Gastrocnemius medialis (tissue), 4 donors: ENCODE measurements at regions not wholly inside any gene's neighbourhood (a gene's known extent, or its start where the extent isn't known, plus 50 kb on each side); places are given as distances from the start of the nearest gene placed in this dataset.

Experiments used
- ATAC-seq, 2 donors: fragments of 150-250 bp; one replicate each; pipeline ENCODE4 v1.9.1; 2016
- DNase-seq, 2 donors: peaks; one replicate each; pipeline ENCODE4 v3.0.0-alpha.2; 2019
- H3K27ac ChIP-seq, 4 donors: fragments of 200-600 bp; sonication (generic); 1 replicate in 1 of 4; 2 replicates in 3 of 4; pipeline ENCODE4 v1.5.1; 2016 to 2018; ENCODE audit warnings: mild to moderate bottlenecking in 2 of 4, moderate library complexity in 1 of 4
- H3K27me3 ChIP-seq, 3 donors: fragments of 200-600 bp; sonication (generic) in 2 of 3; 1 replicate in 1 of 3; 2 replicates in 2 of 3; pipeline versions ENCODE4 v1.5.1 to v1.6.0; 2016 to 2019; ENCODE audit warnings: mild to moderate bottlenecking in 1 of 3, moderate library complexity in 1 of 3
- H3K36me3 ChIP-seq, 2 donors: fragments of 200-600 bp; sonication (generic) in 1 of 2; one replicate each; pipeline ENCODE4 v1.5.1; 2017 to 2018
- H3K4me1 ChIP-seq, 2 donors: fragments of 200-600 bp; sonication (generic) in 1 of 2; one replicate each; pipeline ENCODE4 v1.5.1; 2016 to 2017; ENCODE audit warnings: mild to moderate bottlenecking in 2 of 2
- H3K4me3 ChIP-seq, 4 donors: fragments of 200-600 bp; sonication (generic) in 3 of 4; 1 replicate in 1 of 4; 2 replicates in 3 of 4; pipeline ENCODE4 v1.5.1; 2016 to 2019; ENCODE audit warnings: mild to moderate bottlenecking in 2 of 4
- H3K9me3 ChIP-seq, 3 donors: fragments of 200-600 bp; sonication (generic) in 2 of 3; 1 replicate in 1 of 3; 2 replicates in 2 of 3; pipeline ENCODE4 v1.5.1; 2016 to 2019
- CTCF ChIP-seq, 5 experiments: fragments of 450-650 bp in 3 of 5; fragments of 200-600 bp in 2 of 5; sonication (generic) in 2 of 5; IDR thresholded peaks in 4 of 5; conservative IDR thresholded peaks in 1 of 5; 1 replicate in 4 of 5; 2 replicates in 1 of 5; pipeline ENCODE4 v1.5.1; 2016 to 2019; ENCODE audit warnings: antibody characterized with exemption in 5 of 5, mild to moderate bottlenecking in 3 of 5, moderate library complexity in 3 of 5
- POLR2A ChIP-seq, 2 donors: fragments of 450-650 bp; IDR thresholded peaks; one replicate each; pipeline ENCODE4 v1.6.1; 2017; ENCODE audit warnings: antibody characterized with exemption in 2 of 2, mild to moderate bottlenecking in 2 of 2, moderate library complexity in 2 of 2
- in situ Hi-C, 4 donors: fragments of 200-750 bp; cut with MboI; loops; one replicate each; pipeline versions ENCODE4 v1.15.0 to v1.8.0; 2017; ENCODE audit warnings: low sequenced_read_pairs in 4 of 4
- intact Hi-C: fragments of 100-400 bp; cut with DNase I; formaldehyde crosslinking; loops from one replicate; pipeline ENCODE4 v1.15.1; 2023; ENCODE audit warnings: low total_unique reads

DNA sequence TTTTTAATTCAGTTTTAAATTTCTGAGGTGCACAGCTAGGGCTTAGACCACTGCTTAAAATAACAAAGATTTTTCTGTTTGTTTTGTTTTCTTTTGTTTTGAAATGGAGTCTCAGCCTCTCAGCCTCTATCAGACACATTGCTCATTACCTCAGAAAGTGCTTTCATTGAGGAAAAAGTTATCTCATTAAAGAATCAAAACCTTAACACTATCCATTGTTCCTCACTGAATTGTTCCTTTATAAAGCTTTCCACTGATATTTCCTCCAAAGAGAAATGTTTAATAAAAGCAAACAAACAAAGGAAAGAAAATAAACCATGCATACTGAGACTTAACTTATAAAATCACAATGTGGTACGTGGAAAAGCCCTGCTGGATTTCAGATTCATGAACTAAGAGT lies 63.8 kb downstream of the SIPA1L2 start:
- Histone ChIP-seq H3K27me3 (no peaks in the 10 kb centered on the region), H3K9me3 (no peaks in the 10 kb centered on the region), H3K4me1 (peaks cover 14% of the 10 kb centered on the region in 2 donors), H3K36me3 (no peaks in the 10 kb centered on the region), H3K4me3 (no peak overlapping the region), H3K27ac (no peak overlapping the region)
- DNase-seq: no peak
- TF ChIP-seq POLR2A (IDR thresholded peaks at IDR 0.05) (no peak), CTCF (IDR thresholded peaks at IDR 0.05 in 4 of 5, conservative IDR thresholded peaks at IDR 0.05 in 1 of 5) (no peak)
- in situ Hi-C loops (no loop called here), intact Hi-C loops (no loop called here)
- ATAC-seq: no peak

DNA sequence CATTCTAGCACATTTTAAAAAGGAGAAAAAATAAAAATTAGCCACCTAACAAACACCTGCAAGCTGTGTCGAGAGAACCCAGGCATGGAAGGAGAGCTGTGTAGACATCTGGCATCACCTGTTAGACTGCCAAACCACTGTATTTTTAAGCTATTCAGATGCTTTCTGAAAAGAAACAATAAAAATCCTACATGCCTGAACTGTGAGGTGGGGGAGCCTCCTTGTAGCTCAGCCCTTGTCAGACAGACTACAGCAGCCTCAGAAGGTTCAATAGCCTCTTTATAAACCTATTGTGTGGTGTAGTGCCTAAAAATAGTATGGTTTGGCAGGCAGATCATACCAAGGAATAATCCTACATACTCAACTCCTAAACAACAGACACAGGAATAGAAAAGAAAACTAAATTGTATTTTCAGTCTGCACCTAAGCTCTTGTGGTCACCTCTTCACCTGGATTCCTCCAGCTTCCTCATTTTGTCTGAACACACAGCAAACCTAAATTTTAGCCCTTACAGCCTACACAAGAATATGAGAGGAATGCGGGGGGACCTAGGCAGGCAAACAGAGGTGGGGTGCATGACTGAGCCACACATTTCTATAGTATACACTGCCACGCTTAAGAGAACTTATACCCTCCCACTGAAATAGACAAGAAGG lies 67.0 kb downstream of the SIPA1L2 start:
- Histone ChIP-seq H3K27me3 (no peaks in the 10 kb centered on the region), H3K9me3 (no peaks in the 10 kb centered on the region), H3K27ac (no peak overlapping the region), H3K4me3 (no peak overlapping the region), H3K36me3 (no peaks in the 10 kb centered on the region), H3K4me1 (peaks cover 6 to 8% of the 10 kb centered on the region in 2 donors)
- in situ Hi-C loops: no loop called here
- no peak for ATAC-seq
- intact Hi-C loops: no loop called here
- DNase-seq: no peak
- TF ChIP-seq CTCF (IDR thresholded peaks at IDR 0.05 in 4 of 5, conservative IDR thresholded peaks at IDR 0.05 in 1 of 5) (no peak), POLR2A (IDR thresholded peaks at IDR 0.05) (no peak)

DNA sequence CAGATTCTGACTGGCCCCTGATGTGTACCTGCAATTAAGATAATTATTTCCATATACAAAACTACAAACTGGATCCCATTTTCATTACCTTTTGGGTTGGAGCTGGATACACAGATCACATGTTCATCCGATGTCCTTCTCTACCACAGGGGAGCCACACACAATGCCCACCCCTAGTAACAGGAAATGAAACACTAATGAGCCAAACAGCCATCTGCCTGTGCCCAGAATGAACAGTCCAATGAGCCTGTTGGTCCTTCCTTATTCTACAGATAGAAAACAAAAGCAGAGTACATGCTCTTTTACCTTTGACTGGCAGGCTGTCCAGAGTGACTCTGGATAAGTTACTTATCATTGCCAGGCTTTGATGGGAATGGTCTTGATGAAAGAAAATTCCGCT lies 68.6 kb downstream of the SIPA1L2 start:
- in situ Hi-C loops (no loop called here), intact Hi-C loops (no loop called here)
- ATAC-seq: no peak
- no peaks in the 10 kb centered on the region for H3K27me3 ChIP-seq
- H3K27ac ChIP-seq: no peak overlapping the region
- no peaks in the 10 kb centered on the region for H3K36me3 ChIP-seq
- peaks cover 6 to 16% of the 10 kb centered on the region in 2 donors for H3K4me1 ChIP-seq
- no peak for TF ChIP-seq POLR2A (IDR thresholded peaks at IDR 0.05)
- H3K9me3 ChIP-seq: no peaks in the 10 kb centered on the region
- DNase-seq: no peak
- no peak overlapping the region for H3K4me3 ChIP-seq

DNA sequence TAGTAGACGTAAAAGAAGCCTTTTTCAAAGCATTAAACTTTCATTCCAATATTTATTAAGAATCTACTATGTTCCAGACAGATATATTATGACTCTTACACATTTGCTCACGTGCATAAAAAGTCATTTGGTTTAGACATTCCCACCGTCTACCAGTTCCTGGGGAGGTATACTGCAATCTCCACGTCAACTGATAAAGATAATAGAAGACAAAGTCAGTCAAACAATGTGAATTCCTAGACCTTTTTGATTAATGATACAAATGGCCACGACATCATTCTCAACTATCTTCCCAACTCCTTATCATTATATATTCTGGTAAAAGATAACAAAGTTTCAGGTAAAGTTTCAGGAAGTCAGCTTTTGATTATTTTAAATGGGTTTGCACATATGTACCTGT lies 69.0 kb downstream of the SIPA1L2 start:
- Histone ChIP-seq H3K4me1 (peaks cover 8 to 20% of the 10 kb centered on the region in 2 donors), H3K27me3 (no peaks in the 10 kb centered on the region), H3K9me3 (no peaks in the 10 kb centered on the region), H3K27ac (no peak overlapping the region), H3K4me3 (no peak overlapping the region), H3K36me3 (no peaks in the 10 kb centered on the region)
- no peak for ATAC-seq
- intact Hi-C loops: no loop called here
- in situ Hi-C loops: no loop called here
- DNase-seq: no peak
- TF ChIP-seq POLR2A (IDR thresholded peaks at IDR 0.05) (no peak), CTCF (IDR thresholded peaks at IDR 0.05 in 4 of 5, conservative IDR thresholded peaks at IDR 0.05 in 1 of 5) (no peak)

DNA sequence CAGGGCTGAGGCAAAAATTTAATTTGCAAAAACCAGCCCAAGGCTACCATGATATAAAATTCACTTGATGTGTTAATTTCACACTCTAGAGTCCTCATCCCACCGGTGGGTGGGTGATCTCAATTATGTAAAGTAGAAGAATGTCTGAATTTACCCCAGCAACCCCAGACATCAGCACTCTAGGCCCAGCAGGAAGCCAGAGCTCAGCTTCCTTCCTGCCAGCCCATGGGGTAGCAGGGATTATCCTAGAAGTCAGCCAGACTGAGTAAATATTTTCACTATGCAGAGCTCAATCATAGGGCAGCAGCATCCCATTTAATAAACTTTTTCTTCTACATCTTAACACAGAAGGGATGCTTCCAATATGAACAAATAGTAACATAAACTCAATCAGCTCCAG lies 71.0 kb downstream of the SIPA1L2 start:
- no peak for ATAC-seq
- peaks cover 21 to 40% of the 10 kb centered on the region in 2 donors for H3K4me1 ChIP-seq
- intact Hi-C loops: loop anchor here (5.0 to 10.0 kb wide), 3 partner anchors 82 to 1314 kb away; partner anchors contain the start of gene GNPAT

More for the DNA sequence above, 71.0 kb downstream of the SIPA1L2 start:
- H3K27ac ChIP-seq: no peak overlapping the region
- no peaks in the 10 kb centered on the region for H3K36me3 ChIP-seq
- no peaks in the 10 kb centered on the region for H3K27me3 ChIP-seq
- TF ChIP-seq POLR2A (IDR thresholded peaks at IDR 0.05) (no peak), CTCF (IDR thresholded peaks at IDR 0.05 in 4 of 5, conservative IDR thresholded peaks at IDR 0.05 in 1 of 5) (no peak)
- H3K4me3 ChIP-seq: no peak overlapping the region
- no peaks in the 10 kb centered on the region for H3K9me3 ChIP-seq
- in situ Hi-C loops: no loop called here
- no peak for DNase-seq
